ENCODE measurements at regions not wholly inside any gene's neighbourhood (a gene's known extent, or its start where the extent isn't known, plus 50 kb on each side); places are given as distances from the start of the nearest gene placed in this dataset.
A peak's percentile ranks its signal among the peaks of the same experiment; 100 is the strongest.

- TF ChIP-seq CTCF (IDR thresholded peaks at IDR 0.05; ENCODE audit: borderline replicate concordance, extremely low read depth, low read length, poor library complexity, severe bottlenecking) (peak; percentile 11), EZH2 (IDR thresholded peaks at IDR 0.05; ENCODE audit: borderline replicate concordance, low read depth, low read length, severe bottlenecking) (no peak)
These were observed 162.7 kb downstream of the SYK start for GRCh38 chr9:90964101-90965020.

Measured in DND-41 (cell line).